D721Med (cell line): ENCODE measurements at regions not wholly inside any gene's neighbourhood (a gene's known extent, or its start where the extent isn't known, plus 50 kb on each side); places are given as distances from the start of the nearest gene placed in this dataset.
"Not testable (repeated sequence)": the region's sequence is repeated elsewhere in the genome, so short reads cannot be mapped to it uniquely, and the experiment has no call there.

Experiments
- DNase-seq: peaks from one replicate; pipeline ENCODE4 v3.0.0; 2011; ENCODE audit warnings: low spot score; ENCODE audit not compliant: insufficient read length
- FAIRE-seq: peaks from 2 replicates; lab custom pipeline; 2011; peaks lifted over from hg19 to GRCh38; lab: Jason Lieb, UNC
- TF ChIP-seq, protein P1 (sequence below): IDR thresholded peaks from 2 replicates; pipeline ENCODE4 v1.5.1; 2012; ENCODE audit warnings: mild to moderate bottlenecking, control low read depth; ENCODE audit not compliant: insufficient read depth; ENCODE audit errors: missing control alignments

DNA sequence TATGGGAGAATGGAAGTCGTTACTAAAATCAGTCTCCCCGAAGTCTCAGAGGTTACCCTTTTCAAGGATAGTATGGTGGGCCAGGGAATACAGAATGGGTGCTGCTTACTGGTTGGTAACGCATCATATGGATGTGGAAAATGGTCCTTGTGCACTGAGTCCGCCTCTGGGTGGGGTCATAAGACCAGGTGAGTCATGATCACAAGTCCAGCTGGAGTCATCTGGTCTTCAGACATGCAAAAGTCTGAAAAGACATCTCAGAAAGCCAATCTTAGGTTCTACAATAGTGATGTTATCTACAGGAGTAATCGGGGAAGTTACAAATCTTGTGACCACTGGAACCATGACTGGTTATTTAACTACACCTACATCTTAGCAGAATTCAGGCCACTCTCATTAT is 71.9 kb upstream of the TCL1B start:
- TF ChIP-seq, protein P1, sequence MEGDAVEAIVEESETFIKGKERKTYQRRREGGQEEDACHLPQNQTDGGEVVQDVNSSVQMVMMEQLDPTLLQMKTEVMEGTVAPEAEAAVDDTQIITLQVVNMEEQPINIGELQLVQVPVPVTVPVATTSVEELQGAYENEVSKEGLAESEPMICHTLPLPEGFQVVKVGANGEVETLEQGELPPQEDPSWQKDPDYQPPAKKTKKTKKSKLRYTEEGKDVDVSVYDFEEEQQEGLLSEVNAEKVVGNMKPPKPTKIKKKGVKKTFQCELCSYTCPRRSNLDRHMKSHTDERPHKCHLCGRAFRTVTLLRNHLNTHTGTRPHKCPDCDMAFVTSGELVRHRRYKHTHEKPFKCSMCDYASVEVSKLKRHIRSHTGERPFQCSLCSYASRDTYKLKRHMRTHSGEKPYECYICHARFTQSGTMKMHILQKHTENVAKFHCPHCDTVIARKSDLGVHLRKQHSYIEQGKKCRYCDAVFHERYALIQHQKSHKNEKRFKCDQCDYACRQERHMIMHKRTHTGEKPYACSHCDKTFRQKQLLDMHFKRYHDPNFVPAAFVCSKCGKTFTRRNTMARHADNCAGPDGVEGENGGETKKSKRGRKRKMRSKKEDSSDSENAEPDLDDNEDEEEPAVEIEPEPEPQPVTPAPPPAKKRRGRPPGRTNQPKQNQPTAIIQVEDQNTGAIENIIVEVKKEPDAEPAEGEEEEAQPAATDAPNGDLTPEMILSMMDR, result no peak
- DNase-seq (no peak), FAIRE-seq (no peak)

DNA sequence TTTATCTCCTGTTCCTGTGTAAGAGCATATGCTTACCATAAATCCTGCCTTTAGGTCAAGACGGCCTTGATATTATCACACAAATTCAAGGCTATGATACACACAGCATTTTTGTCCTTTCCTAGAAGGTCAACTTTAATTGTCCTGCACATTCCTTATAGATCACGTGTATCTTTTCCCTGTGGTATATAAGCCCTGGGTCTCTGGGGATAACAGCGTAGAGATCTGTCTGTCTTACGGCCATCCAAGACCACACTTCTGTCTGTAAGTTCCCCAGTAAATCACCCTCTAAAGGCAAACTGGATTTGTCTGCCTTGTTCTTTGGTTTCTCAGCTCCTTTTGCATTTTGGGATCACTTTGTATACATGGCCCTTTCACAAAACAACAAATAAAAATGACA is 69.5 kb upstream of the TCL1B start:
- FAIRE-seq (no peak), DNase-seq (no peak)
- TF ChIP-seq, protein P1, result no peak

DNA sequence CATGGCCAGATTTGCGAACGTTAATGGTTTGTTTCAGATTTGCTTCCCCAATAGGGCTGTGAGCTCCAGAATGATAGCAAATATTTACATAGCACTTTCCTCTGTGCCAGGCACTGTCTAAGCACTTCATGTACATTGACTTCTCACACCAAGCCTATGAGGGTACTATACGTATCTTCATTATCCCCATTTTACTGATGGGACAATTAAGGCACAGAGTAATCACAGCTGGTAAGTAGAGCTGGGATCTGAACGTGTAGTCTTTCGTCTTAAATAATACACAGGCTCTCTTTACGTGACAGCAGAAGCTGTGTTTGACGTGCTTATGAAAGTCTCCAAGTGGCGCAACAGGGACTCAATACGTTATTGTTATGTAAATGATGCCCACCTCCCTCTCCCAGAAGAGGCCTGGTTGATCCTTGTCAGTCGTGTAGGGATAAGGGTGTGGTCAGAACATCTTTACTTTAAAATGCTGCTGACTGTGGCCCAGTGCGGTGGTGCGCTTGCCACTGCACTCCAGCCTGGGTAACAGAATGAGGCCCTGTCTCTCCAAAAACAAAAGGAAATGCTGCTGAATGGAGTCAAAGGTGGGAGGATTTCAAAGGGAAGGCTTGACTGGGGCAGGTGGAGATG is 66.3 kb upstream of the TCL1B start:
- TF ChIP-seq, protein P1, result no peak
- DNase-seq (no peak), FAIRE-seq (no peak)

DNA sequence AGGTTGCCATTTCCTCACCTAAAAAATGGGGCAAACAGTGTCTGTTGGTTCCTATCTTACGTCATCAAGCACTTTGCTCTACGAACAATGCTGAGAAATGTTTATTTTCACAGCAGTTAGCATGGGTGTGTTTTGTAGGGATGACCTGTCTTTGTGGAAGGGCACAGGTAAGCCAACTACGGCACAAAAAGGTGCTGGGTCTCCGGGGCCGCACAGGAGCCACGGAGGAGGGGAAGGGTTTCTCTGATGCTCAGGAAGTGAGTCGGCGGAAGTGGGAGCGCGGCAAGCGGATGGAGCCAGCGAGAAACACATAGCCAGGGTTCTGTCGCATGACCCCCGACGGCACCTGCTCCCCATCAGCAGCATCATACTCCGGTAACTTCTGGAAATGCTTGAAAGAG is 65.6 kb upstream of the TCL1B start:
- TF ChIP-seq, protein P1, result no peak
- DNase-seq, result no peak
- no peak for FAIRE-seq

DNA sequence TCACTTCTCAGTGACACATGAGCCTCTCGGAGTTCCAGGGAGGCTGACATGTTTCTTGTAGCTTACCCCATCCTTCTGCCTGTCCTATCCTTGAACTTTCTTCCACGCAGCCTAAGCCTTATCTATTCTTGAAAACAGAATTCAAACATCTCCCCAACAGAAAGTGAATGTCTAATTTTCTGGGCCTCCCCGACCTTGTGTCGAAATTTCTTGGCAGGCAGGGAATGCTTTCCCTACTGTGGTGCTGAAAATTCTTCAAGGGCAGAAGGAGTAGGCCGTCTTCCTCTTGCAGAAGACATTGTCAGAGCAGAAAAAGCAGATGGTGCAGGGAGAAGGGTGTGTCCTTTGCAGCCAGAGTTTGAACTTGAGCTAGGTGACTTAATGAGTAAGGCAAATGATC is 63.0 kb upstream of the TCL1B start:
- TF ChIP-seq, protein P1, result no peak
- DNase-seq (no peak), FAIRE-seq (no peak)

DNA sequence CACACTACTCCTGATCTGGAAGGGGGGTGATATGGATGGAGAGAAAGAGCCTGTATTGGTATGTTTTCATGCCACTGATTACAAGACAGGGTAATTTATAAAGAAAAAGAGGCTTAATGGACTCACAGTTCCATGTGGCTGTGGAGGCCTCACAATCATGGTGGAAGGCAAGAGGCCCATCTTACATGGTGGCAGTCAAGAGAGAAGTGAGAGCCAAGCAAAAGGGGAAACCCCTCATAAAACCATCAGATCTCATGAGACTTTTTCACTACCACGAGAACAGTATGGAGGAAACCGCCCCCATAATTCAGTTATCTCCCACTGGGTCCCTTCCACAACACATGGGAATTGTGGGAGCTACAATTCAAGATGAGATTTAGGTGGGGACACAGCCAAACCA is 60.5 kb upstream of the TCL1B start:
- DNase-seq, FAIRE-seq: not testable (repeated sequence)

DNA sequence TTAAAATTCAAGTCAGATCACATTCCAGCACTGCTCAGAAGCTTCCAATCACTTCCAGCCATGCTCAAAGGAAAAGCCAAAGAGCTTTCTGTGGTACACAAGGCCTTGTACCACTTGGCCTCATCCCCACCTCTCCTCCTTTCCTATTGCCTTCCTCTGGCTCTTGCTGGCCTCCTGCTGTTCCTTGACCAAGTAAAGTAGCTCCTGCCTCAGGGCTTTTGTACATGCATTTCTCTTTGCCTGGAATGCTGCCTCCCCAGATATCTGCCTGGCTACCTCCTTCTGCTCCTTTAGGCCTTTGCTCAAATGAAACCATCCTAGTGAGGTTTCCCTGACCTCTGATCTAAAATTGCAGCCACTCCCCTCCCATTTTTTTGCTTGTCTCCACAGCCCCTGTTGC is 51.2 kb upstream of the TCL1B start:
- no peak for FAIRE-seq
- DNase-seq, result no peak
- TF ChIP-seq, protein P1, result no peak
